Keratinocyte (primary cell): ENCODE measurements at regions not wholly inside any gene's neighbourhood (a gene's known extent, or its start where the extent isn't known, plus 50 kb on each side); places are given as distances from the start of the nearest gene placed in this dataset.

Source experiments
- DNase-seq: peaks from one replicate; pipeline ENCODE4 v3.0.0-alpha.2; 2011; ENCODE audit warnings: low read depth, missing footprints, low spot score
- FAIRE-seq: peaks from 2 replicates; lab custom pipeline; 2011; peaks lifted over from hg19 to GRCh38; lab: Jason Lieb, UNC
- H2AFZ ChIP-seq: 2 replicates; pipeline ENCODE4 v1.6.0; 2012; ENCODE audit warnings: low read length, control low read depth, inconsistent platforms; ENCODE audit not compliant: control insufficient read depth
- H3K27ac ChIP-seq: 2 replicates; pipeline ENCODE4 v1.5.1; 2011; ENCODE audit warnings: low read length; ENCODE audit not compliant: control insufficient read depth, insufficient read depth
- H3K27me3 ChIP-seq: 3 replicates; pipeline ENCODE4 v1.6.0; 2011; ENCODE audit warnings: low read length; ENCODE audit not compliant: control insufficient read depth, insufficient read depth; ENCODE audit errors: extremely low read depth
- H3K36me3 ChIP-seq, 2 experiments: 2 replicates in 1 of 2; 3 replicates in 1 of 2; pipeline ENCODE4 v1.5.1; 2011; ENCODE audit warnings: low read length in 2 of 2, mild to moderate bottlenecking in 1 of 2; ENCODE audit not compliant: control insufficient read depth in 2 of 2, insufficient read depth in 2 of 2; ENCODE audit errors: extremely low read depth in 1 of 2
- H3K4me1 ChIP-seq: 3 replicates; pipeline ENCODE4 v1.5.1; 2011; ENCODE audit warnings: low read length; ENCODE audit not compliant: control insufficient read depth, insufficient read depth; ENCODE audit errors: extremely low read depth
- H3K4me2 ChIP-seq: 3 replicates; pipeline ENCODE4 v1.6.0; 2011; ENCODE audit warnings: low read depth, low read length; ENCODE audit not compliant: control insufficient read depth, insufficient read depth; ENCODE audit errors: extremely low read depth
- H3K4me3 ChIP-seq, 3 experiments: fragments of 200-600 bp in 1 of 3; sonication (generic) in 1 of 3; 2 replicates in 2 of 3; 3 replicates in 1 of 3; pipeline ENCODE4 v1.5.1; 2011 to 2016; ENCODE audit warnings: low read length in 3 of 3, mild to moderate bottlenecking in 3 of 3, control low read depth in 2 of 3, inconsistent platforms in 1 of 3, low read depth in 1 of 3, mixed read lengths in 1 of 3, mixed run types in 1 of 3, moderate library complexity in 1 of 3; ENCODE audit not compliant: control insufficient read depth in 2 of 3, insufficient read depth in 2 of 3; ENCODE audit errors: extremely low read depth in 1 of 3
- H3K79me2 ChIP-seq: 2 replicates; pipeline ENCODE4 v1.6.0; 2012; ENCODE audit warnings: low read length; ENCODE audit not compliant: control insufficient read depth, insufficient read depth
- H3K9ac ChIP-seq: 3 replicates; pipeline ENCODE4 v1.6.0; 2011; ENCODE audit warnings: low read length; ENCODE audit not compliant: control insufficient read depth, insufficient read depth; ENCODE audit errors: extremely low read depth
- H3K9me1 ChIP-seq: 3 replicates; pipeline ENCODE4 v1.6.0; 2011; ENCODE audit warnings: low read length; ENCODE audit not compliant: control insufficient read depth, insufficient read depth; ENCODE audit errors: extremely low read depth
- H3K9me3 ChIP-seq: 2 replicates; pipeline ENCODE4 v1.5.1; 2012; ENCODE audit warnings: low read depth, low read length; ENCODE audit not compliant: control insufficient read depth
- H4K20me1 ChIP-seq: 3 replicates; pipeline ENCODE4 v1.6.0; 2011; ENCODE audit warnings: low read length; ENCODE audit not compliant: control insufficient read depth, insufficient read depth; ENCODE audit errors: extremely low read depth
- CTCF ChIP-seq, 3 experiments: IDR thresholded peaks in 1 of 3; conservative IDR thresholded peaks in 1 of 3; optimal IDR thresholded peaks in 1 of 3; 2 replicates in 2 of 3; 3 replicates in 1 of 3; pipeline versions ENCODE3 to v1.5.1; 2011; ENCODE audit warnings: low read length in 3 of 3, mild to moderate bottlenecking in 3 of 3, moderate library complexity in 2 of 3, control low read depth in 1 of 3, inconsistent platforms in 1 of 3; ENCODE audit not compliant: insufficient read depth in 2 of 3; ENCODE audit errors: extremely low read depth in 1 of 3
- EZH2 ChIP-seq: IDR thresholded peaks from one replicate; pipeline ENCODE4 v1.6.1; 2012; ENCODE audit warnings: inconsistent platforms, mild to moderate bottlenecking, low read length, moderate library complexity
- dilution Hi-C: fragments of 300-500 bp; cut with MboI; formaldehyde crosslinking; loops from one replicate; pipeline ENCODE4 v1.7.0; 2020; ENCODE audit warnings: low sequenced_read_pairs; ENCODE audit not compliant: extremely low pct_ligation_motif_present

GRCh38 chr15:36483409-36483808 is 96.0 kb upstream of the CDIN1 start:
- no peak overlapping the region for H3K4me2 ChIP-seq
- no peaks in the 10 kb centered on the region for H4K20me1 ChIP-seq
- dilution Hi-C loops = no loop called here
- H3K36me3 ChIP-seq = no peaks in the 10 kb centered on the region
- H3K9ac ChIP-seq = no peak overlapping the region
- no peaks in the 10 kb centered on the region for H3K27me3 ChIP-seq
- no peak overlapping the region for H3K27ac ChIP-seq
- no peaks in the 10 kb centered on the region for H3K9me3 ChIP-seq
- H2AFZ ChIP-seq = no peak overlapping the region
- H3K4me1 ChIP-seq = no peaks in the 10 kb centered on the region
- FAIRE-seq (no peak), DNase-seq (no peak)
- no peaks in the 10 kb centered on the region for H3K9me1 ChIP-seq
- H3K4me3 ChIP-seq = no peak overlapping the region
- no peaks in the 10 kb centered on the region for H3K79me2 ChIP-seq
- TF ChIP-seq EZH2 (no peak), CTCF (optimal IDR thresholded peaks at IDR 0.05 in 1 of 3, IDR thresholded peaks at IDR 0.05 in 1 of 3, conservative IDR thresholded peaks at IDR 0.05 in 1 of 3; ENCODE audit: extremely low read depth in 1 of 3, insufficient read depth in 2 of 3, low read length in 3 of 3) (no peak)

- DNase-seq = no peak
- no peaks in the 10 kb centered on the region for H3K36me3 ChIP-seq
- no peaks in the 10 kb centered on the region for H3K4me1 ChIP-seq
- H3K27ac ChIP-seq = no peak overlapping the region
- no peak for TF ChIP-seq EZH2
- FAIRE-seq = no peak
- no peak overlapping the region for H2AFZ ChIP-seq
- H3K9me3 ChIP-seq = no peaks in the 10 kb centered on the region
- no peak overlapping the region for H3K4me3 ChIP-seq
- H3K9ac ChIP-seq = no peak overlapping the region
- no peak overlapping the region for H3K4me2 ChIP-seq
- dilution Hi-C loops = no loop called here
- H3K79me2 ChIP-seq = no peaks in the 10 kb centered on the region
- no peaks in the 10 kb centered on the region for H3K27me3 ChIP-seq
- H3K9me1 ChIP-seq = no peaks in the 10 kb centered on the region
- H4K20me1 ChIP-seq = no peaks in the 10 kb centered on the region
Observed at GRCh38 chr15:36484038-36484778, 95.2 kb upstream of the CDIN1 start.

GRCh38 chr15:36491912-36492311 is 87.5 kb upstream of the CDIN1 start:
- FAIRE-seq (no peak), DNase-seq (no peak)
- Histone ChIP-seq H3K4me3 (no peak overlapping the region), H3K27ac (no peak overlapping the region), H3K9me1 (no peaks in the 10 kb centered on the region), H3K4me2 (no peak overlapping the region), H3K36me3 (no peaks in the 10 kb centered on the region), H4K20me1 (no peaks in the 10 kb centered on the region), H3K27me3 (no peaks in the 10 kb centered on the region), H3K4me1 (no peaks in the 10 kb centered on the region), H3K79me2 (no peaks in the 10 kb centered on the region), H3K9me3 (no peaks in the 10 kb centered on the region), H3K9ac (no peak overlapping the region), H2AFZ (no peak overlapping the region)
- no peak for TF ChIP-seq CTCF (optimal IDR thresholded peaks at IDR 0.05 in 1 of 3, IDR thresholded peaks at IDR 0.05 in 1 of 3, conservative IDR thresholded peaks at IDR 0.05 in 1 of 3; ENCODE audit: extremely low read depth in 1 of 3, insufficient read depth in 2 of 3, low read length in 3 of 3)
- no peak for TF ChIP-seq EZH2
- dilution Hi-C loops = no loop called here
